Ovary (tissue), 3 donors: ENCODE measurements at regions not wholly inside any gene's neighbourhood (a gene's known extent, or its start where the extent isn't known, plus 50 kb on each side); places are given as distances from the start of the nearest gene placed in this dataset.

Source experiments
- CTCF ChIP-seq, 3 donors: fragments of 450-650 bp in 2 of 3; fragments of 200-600 bp in 1 of 3; IDR thresholded peaks; one replicate each; pipeline versions ENCODE4 v1.5.1 to v1.8.0; 2016 to 2022; ENCODE audit warnings: antibody characterized with exemption in 3 of 3, mild to moderate bottlenecking in 1 of 3
- POLR2A ChIP-seq: fragments of 450-650 bp; IDR thresholded peaks from one replicate; pipeline ENCODE4 v1.6.1; 2017; ENCODE audit warnings: antibody characterized with exemption, mild to moderate bottlenecking, moderate library complexity
- donor health status: DM: no; HTN: no; CAD: no.

GRCh38 chr13:34547929-34548328 lies 394.1 kb upstream of the NBEA start:
- no peak for TF ChIP-seq CTCF (IDR thresholded peaks at IDR 0.05)
- TF ChIP-seq POLR2A = no peak
